Peyer's patch (tissue), 4 donors: ENCODE measurements at regions not wholly inside any gene's neighbourhood (a gene's known extent, or its start where the extent isn't known, plus 50 kb on each side); places are given as distances from the start of the nearest gene placed in this dataset.

ENCODE experiments used
- CTCF ChIP-seq, 6 experiments: fragments of 450-650 bp in 4 of 6; fragments of 200-600 bp in 2 of 6; sonication (generic) in 1 of 6; IDR thresholded peaks; one replicate each; pipeline ENCODE4 v1.5.1; 2017 to 2019; ENCODE audit warnings: antibody characterized with exemption in 6 of 6, mild to moderate bottlenecking in 3 of 6, moderate library complexity in 1 of 6
- POLR2A ChIP-seq, 2 donors: fragments of 450-650 bp; IDR thresholded peaks; one replicate each; pipeline ENCODE4 v1.5.1; 2017; ENCODE audit warnings: antibody characterized with exemption in 2 of 2, mild to moderate bottlenecking in 2 of 2, moderate library complexity in 2 of 2

GRCh38 chr12:13707829-13708228 is 273.6 kb downstream of the GRIN2B start:
- TF ChIP-seq POLR2A (IDR thresholded peaks at IDR 0.05): no peak
- TF ChIP-seq CTCF (IDR thresholded peaks at IDR 0.05): no peak
